Brain microvascular endothelial cell (primary cell): ENCODE measurements at regions not wholly inside any gene's neighbourhood (a gene's known extent, or its start where the extent isn't known, plus 50 kb on each side); places are given as distances from the start of the nearest gene placed in this dataset.
"Not testable (repeated sequence)": the region's sequence is repeated elsewhere in the genome, so short reads cannot be mapped to it uniquely, and the experiment has no call there.

ENCODE experiments used
- DNase-seq: peaks from one replicate; pipeline ENCODE4 v3.0.0-alpha.2; 2020
- H3K27ac ChIP-seq: fragments of 250-450 bp; sonication (Bioruptor Pico); 2 replicates; pipeline ENCODE4 v1.5.1; 2020; ENCODE audit warnings: mild to moderate bottlenecking, moderate library complexity
- H3K27me3 ChIP-seq: fragments of 250-450 bp; sonication (Bioruptor Pico); replicated peaks from 2 replicates; pipeline ENCODE4 v1.5.1; 2020; ENCODE audit warnings: mild to moderate bottlenecking
- H3K36me3 ChIP-seq: fragments of 250-450 bp; sonication (Bioruptor Pico); replicated peaks from 2 replicates; pipeline ENCODE4 v1.5.1; 2020; ENCODE audit warnings: mild to moderate bottlenecking
- H3K4me3 ChIP-seq: 2 replicates; pipeline ENCODE4 v1.5.1; 2011; ENCODE audit warnings: low read depth, mild to moderate bottlenecking, control low read depth, low read length, moderate library complexity
- in situ Hi-C: cut with HindIII; loops from 2 replicates; pipeline ENCODE4 v1.10.0; 2017; ENCODE audit warnings: low sequenced_read_pairs, low pct_ligation_motif_present
- TF ChIP-seq, protein P1 (sequence below): IDR thresholded peaks from 2 replicates; pipeline ENCODE4 v1.5.1; 2011; ENCODE audit warnings: low read depth, mild to moderate bottlenecking, moderate library complexity, low read length, control low read depth, inconsistent platforms; ENCODE audit errors: missing control alignments

GRCh38 chr10:120039826-120040225 is 147.3 kb downstream of the SEC23IP start:
- in situ Hi-C loops = no loop called here
- Histone ChIP-seq H3K36me3 (no peaks in the 10 kb centered on the region), H3K27ac (no peak overlapping the region), H3K27me3 (no peaks in the 10 kb centered on the region), H3K4me3 (no peak overlapping the region)
- DNase-seq = no peak
- TF ChIP-seq, protein P1, sequence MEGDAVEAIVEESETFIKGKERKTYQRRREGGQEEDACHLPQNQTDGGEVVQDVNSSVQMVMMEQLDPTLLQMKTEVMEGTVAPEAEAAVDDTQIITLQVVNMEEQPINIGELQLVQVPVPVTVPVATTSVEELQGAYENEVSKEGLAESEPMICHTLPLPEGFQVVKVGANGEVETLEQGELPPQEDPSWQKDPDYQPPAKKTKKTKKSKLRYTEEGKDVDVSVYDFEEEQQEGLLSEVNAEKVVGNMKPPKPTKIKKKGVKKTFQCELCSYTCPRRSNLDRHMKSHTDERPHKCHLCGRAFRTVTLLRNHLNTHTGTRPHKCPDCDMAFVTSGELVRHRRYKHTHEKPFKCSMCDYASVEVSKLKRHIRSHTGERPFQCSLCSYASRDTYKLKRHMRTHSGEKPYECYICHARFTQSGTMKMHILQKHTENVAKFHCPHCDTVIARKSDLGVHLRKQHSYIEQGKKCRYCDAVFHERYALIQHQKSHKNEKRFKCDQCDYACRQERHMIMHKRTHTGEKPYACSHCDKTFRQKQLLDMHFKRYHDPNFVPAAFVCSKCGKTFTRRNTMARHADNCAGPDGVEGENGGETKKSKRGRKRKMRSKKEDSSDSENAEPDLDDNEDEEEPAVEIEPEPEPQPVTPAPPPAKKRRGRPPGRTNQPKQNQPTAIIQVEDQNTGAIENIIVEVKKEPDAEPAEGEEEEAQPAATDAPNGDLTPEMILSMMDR = no peak

DNA sequence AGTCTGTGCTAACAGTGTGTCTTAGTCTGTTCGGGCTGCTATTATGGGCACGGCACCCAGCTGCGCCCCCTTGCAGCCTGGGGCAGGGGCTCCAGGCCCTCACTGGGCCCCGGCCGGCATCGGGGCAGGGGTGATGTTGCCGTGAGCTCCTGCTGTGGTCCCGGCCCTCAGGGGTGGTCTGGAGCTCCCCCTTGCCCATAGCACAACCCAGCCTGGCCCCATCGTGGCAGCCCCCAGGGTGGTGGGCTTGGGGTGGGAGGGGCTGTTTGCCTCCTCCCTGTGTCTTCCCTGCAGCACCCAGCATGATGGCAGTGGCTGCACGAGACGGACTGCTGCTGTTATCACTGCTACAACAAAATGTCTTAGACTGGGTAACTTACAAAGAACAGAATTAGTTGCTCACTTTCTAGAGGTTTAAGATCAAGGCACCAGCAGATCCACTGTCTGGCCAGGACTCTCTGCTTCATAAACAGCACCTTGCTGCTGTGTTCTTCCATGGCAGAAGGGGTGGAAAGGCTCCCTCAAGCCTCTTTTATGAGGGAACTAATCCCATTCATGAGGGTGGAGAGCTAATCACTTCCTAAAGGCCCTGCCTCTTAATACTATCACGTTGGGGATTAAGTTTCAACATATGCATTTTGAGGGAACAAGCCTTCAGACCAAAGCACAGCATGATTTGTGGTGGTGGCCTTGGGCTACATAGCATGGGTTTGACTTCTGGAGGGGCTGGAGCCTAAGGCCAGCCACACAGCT is 149.5 kb downstream of the SEC23IP start:
- Histone ChIP-seq H3K4me3 (no peak overlapping the region), H3K27me3 (no peaks in the 10 kb centered on the region), H3K27ac (no peak overlapping the region), H3K36me3 (no peaks in the 10 kb centered on the region)
- no peak for DNase-seq
- TF ChIP-seq, protein P1 = no peak
- in situ Hi-C loops = no loop called here

GRCh38 chr10:120042705-120043104 is 150.2 kb downstream of the SEC23IP start:
- Histone ChIP-seq H3K36me3 (no peaks in the 10 kb centered on the region), H3K27ac (no peak overlapping the region), H3K4me3 (no peak overlapping the region), H3K27me3 (no peaks in the 10 kb centered on the region)
- DNase-seq = no peak
- in situ Hi-C loops = no loop called here
- TF ChIP-seq, protein P1 = no peak

GRCh38 chr10:120047373-120047772 is 154.8 kb downstream of the SEC23IP start:
- H3K27ac ChIP-seq, H3K27me3 ChIP-seq, H3K36me3 ChIP-seq, H3K4me3 ChIP-seq, DNase-seq, in situ Hi-C loops: not testable (repeated sequence)

- in situ Hi-C loops = no loop called here
- TF ChIP-seq, protein P1 = no peak
- DNase-seq = no peak
- Histone ChIP-seq H3K36me3 (no peaks in the 10 kb centered on the region), H3K4me3 (no peak overlapping the region), H3K27me3 (no peaks in the 10 kb centered on the region), H3K27ac (no peak overlapping the region)
These were observed 155.4 kb downstream of the SEC23IP start for GRCh38 chr10:120047926-120048325.

GRCh38 chr10:120048391-120048790 is 155.9 kb downstream of the SEC23IP start:
- Histone ChIP-seq H3K27ac (no peak overlapping the region), H3K36me3 (no peaks in the 10 kb centered on the region), H3K4me3 (no peak overlapping the region), H3K27me3 (no peaks in the 10 kb centered on the region)
- no peak for DNase-seq
- TF ChIP-seq, protein P1 = no peak
- in situ Hi-C loops = no loop called here
